HCT116 (cell line): ENCODE measurements at regions not wholly inside any gene's neighbourhood (a gene's known extent, or its start where the extent isn't known, plus 50 kb on each side); places are given as distances from the start of the nearest gene placed in this dataset.

Experiments
- ATAC-seq: fragments of 200-7000 bp; cut with Tn5 transposase; 2 replicates; pipeline ENCODE4 v1.9.1; 2020; ENCODE audit warnings: mild to moderate bottlenecking, moderate library complexity
- BruUV-seq: library from RNA; stranded (reverse); fragments of 400-500 nt; replicated peaks from 2 replicates; lab custom pipeline; 2021; lab: Mats Ljungman, UMichigan
- CTCF ChIA-PET: fragments of 300-600 bp; sonication (Branson Sonifier 250); formaldehyde crosslinking; loops from one replicate; lab custom pipeline; 2021; ENCODE audit warnings: antibody characterized with exemption; lab: Charles Lee
- POLR2A ChIA-PET: fragments of 300-600, 350-600 bp; sonication (Branson Sonifier 250); formaldehyde crosslinking; loops from one replicate; lab custom pipeline; 2021; ENCODE audit warnings: antibody characterized with exemption; lab: Charles Lee
- RAD21 ChIA-PET, 2 experiments: fragments of 300-600 bp; sonication (Branson Sonifier 250); formaldehyde crosslinking; loops; one replicate each; lab custom pipeline; 2023; ENCODE audit warnings: low total read pairs in 2 of 2; ENCODE audit not compliant: uncharacterized antibody in 2 of 2, unreplicated experiment in 2 of 2, low non-redundant PET in 1 of 2; lab: Charles Lee
- DNase-seq: peaks from one replicate; pipeline ENCODE4 v3.0.0-alpha.2; 2010; ENCODE audit warnings: low read depth, low spot score
- H2AFZ ChIP-seq: fragments of 200-600 bp; shearing (Covaris generic), sonication (generic); 2 replicates; pipeline ENCODE4 v1.6.1; 2017; ENCODE audit warnings: low read depth, mixed run types, mixed read lengths, antibody characterized with exemption, low read length; ENCODE audit not compliant: poor library complexity, severe bottlenecking
- H3K27ac ChIP-seq: 2 replicates; pipeline ENCODE4 v1.5.1; 2012; ENCODE audit warnings: low read depth, low read length
- H3K27me3 ChIP-seq: fragments of 200-600 bp; sonication (generic); 2 replicates; pipeline ENCODE4 v1.6.1; 2016; ENCODE audit warnings: mixed run types, low read length, mixed read lengths; ENCODE audit not compliant: insufficient read depth
- H3K36me3 ChIP-seq, 2 experiments: fragments of 200-500 bp in 1 of 2; fragments of 200-600 bp in 1 of 2; sonication (Bioruptor generic) in 1 of 2; sonication (generic) in 1 of 2; 2 replicates each; pipeline versions ENCODE4 v1.5.1 to v1.6.1; 2014 to 2016; ENCODE audit warnings: low read length in 2 of 2, inconsistent platforms in 1 of 2, mixed read lengths in 1 of 2, mixed run types in 1 of 2; ENCODE audit not compliant: insufficient read depth in 2 of 2, control insufficient read depth in 1 of 2
- H3K4me1 ChIP-seq, 2 experiments: fragments of 200-600 bp in 1 of 2; sonication (generic) in 1 of 2; 2 replicates each; pipeline versions ENCODE4 v1.5.1 to v1.6.1; 2012 to 2017; ENCODE audit warnings: low read length in 2 of 2, inconsistent platforms in 1 of 2, mild to moderate bottlenecking in 1 of 2, mixed read lengths in 1 of 2, mixed run types in 1 of 2, moderate library complexity in 1 of 2; ENCODE audit not compliant: insufficient read depth in 2 of 2, control insufficient read depth in 1 of 2
- H3K4me2 ChIP-seq: fragments of 200-600 bp; sonication (generic); 2 replicates; pipeline ENCODE4 v1.6.1; 2017; ENCODE audit warnings: mixed run types, low read length, mixed read lengths
- H3K4me3 ChIP-seq, 2 experiments: fragments of 200-600 bp in 1 of 2; sonication (generic) in 1 of 2; replicated peaks in 1 of 2; 2 replicates each; pipeline ENCODE4 v1.5.1; 2011 to 2016; ENCODE audit warnings: low read length in 2 of 2, control low read depth in 1 of 2, low read depth in 1 of 2, mild to moderate bottlenecking in 1 of 2, mixed read lengths in 1 of 2, mixed run types in 1 of 2
- H3K79me2 ChIP-seq: fragments of 200-600 bp; sonication (generic); 2 replicates; pipeline ENCODE4 v1.6.1; 2017; ENCODE audit warnings: mild to moderate bottlenecking, mixed run types, low read length, moderate library complexity, mixed read lengths; ENCODE audit not compliant: insufficient read depth
- H3K9ac ChIP-seq: fragments of 200-600 bp; sonication (generic); 2 replicates; pipeline ENCODE4 v1.6.1; 2016; ENCODE audit warnings: low read length, mixed read lengths
- H3K9me2 ChIP-seq: fragments of 200-600 bp; sonication (generic), shearing (Covaris generic); 2 replicates; pipeline ENCODE4 v1.6.1; 2017; ENCODE audit warnings: mixed run types, mild to moderate bottlenecking, moderate library complexity; ENCODE audit not compliant: insufficient read depth
- H3K9me3 ChIP-seq, 2 experiments: fragments of 200-500 bp in 1 of 2; fragments of 200-600 bp in 1 of 2; sonication (Bioruptor generic) in 1 of 2; sonication (generic) in 1 of 2; 2 replicates each; pipeline ENCODE4 v1.6.1; 2014 to 2017; ENCODE audit warnings: low read length in 2 of 2, mixed read lengths in 2 of 2, inconsistent platforms in 1 of 2, low read depth in 1 of 2, mild to moderate bottlenecking in 1 of 2, mixed run types in 1 of 2, moderate library complexity in 1 of 2; ENCODE audit not compliant: control insufficient read depth in 1 of 2, insufficient read depth in 1 of 2
- H4K20me1 ChIP-seq: fragments of 200-600 bp; sonication (generic), shearing (Covaris generic); 2 replicates; pipeline ENCODE4 v1.6.1; 2017; ENCODE audit warnings: mixed run types, mild to moderate bottlenecking, moderate library complexity; ENCODE audit not compliant: insufficient read depth
- ATF3 ChIP-seq: IDR thresholded peaks from 2 replicates; pipeline ENCODE4 v1.6.1; 2012
- CEBPB ChIP-seq: IDR thresholded peaks from 2 replicates; pipeline ENCODE4 v1.6.1; 2012; ENCODE audit warnings: low read depth
- EGR1 ChIP-seq: IDR thresholded peaks from 2 replicates; pipeline ENCODE4 v1.6.1; 2012; ENCODE audit warnings: low read depth
- ELF1 ChIP-seq: IDR thresholded peaks from 2 replicates; pipeline ENCODE4 v1.6.1; 2012; ENCODE audit warnings: low read depth, borderline replicate concordance
- EZH2 ChIP-seq: fragments of 200-600 bp; sonication (generic); IDR thresholded peaks from 2 replicates; pipeline ENCODE4 v1.6.1; 2017; ENCODE audit warnings: antibody characterized with exemption, mixed run types
- POLR2A ChIP-seq: IDR thresholded peaks from 2 replicates; pipeline ENCODE4 v1.7.0; 2011; ENCODE audit warnings: borderline replicate concordance; ENCODE audit not compliant: insufficient read depth, insufficient read length; ENCODE audit errors: extremely low read depth
- POLR2AphosphoS5 ChIP-seq: IDR thresholded peaks from 2 replicates; pipeline ENCODE4 v1.6.1; 2011; ENCODE audit warnings: mild to moderate bottlenecking, low read depth, low read length, moderate library complexity
- RAD21 ChIP-seq: IDR thresholded peaks from 2 replicates; pipeline ENCODE4 v1.6.1; 2012; ENCODE audit warnings: low read depth, mild to moderate bottlenecking
- REST ChIP-seq: IDR thresholded peaks from 2 replicates; pipeline ENCODE4 v1.6.1; 2012; ENCODE audit warnings: low read depth
- SIN3A ChIP-seq: IDR thresholded peaks from 2 replicates; pipeline ENCODE4 v1.6.1; 2012; ENCODE audit warnings: low read depth
- SP1 ChIP-seq: IDR thresholded peaks from 2 replicates; pipeline ENCODE4 v1.6.1; 2012; ENCODE audit warnings: low read depth
- TCF7L2 ChIP-seq: IDR thresholded peaks from 2 replicates; pipeline ENCODE4 v1.7.0; 2011; ENCODE audit warnings: borderline replicate concordance, inconsistent platforms; ENCODE audit not compliant: insufficient read depth, insufficient read length; ENCODE audit errors: extremely low read depth
- ZFX ChIP-seq: fragments of 450-650 bp; IDR thresholded peaks from 2 replicates; pipeline ENCODE4 v1.6.1; 2017
- ZNF274 ChIP-seq: fragments of 200-500 bp; sonication (Bioruptor generic); IDR thresholded peaks from 2 replicates; pipeline ENCODE4 v1.6.1; 2014; ENCODE audit warnings: mild to moderate bottlenecking, low read depth, low read length, inconsistent platforms
- intact Hi-C: fragments of 100-400 bp; cut with micrococcal nuclease; formaldehyde crosslinking; loops from 2 replicates; pipeline ENCODE4 v1.10.0; 2022
- TF ChIP-seq, protein P1 (sequence below), 3 experiments: fragments of 200-600 bp in 1 of 3; sonication (generic) in 1 of 3; IDR thresholded peaks in 2 of 3; conservative IDR thresholded peaks in 1 of 3; 2 replicates each; pipeline ENCODE4 v1.5.1; 2012 to 2017; ENCODE audit warnings: low read depth in 2 of 3, low read length in 2 of 3, antibody characterized with exemption in 1 of 3, borderline replicate concordance in 1 of 3, control low read depth in 1 of 3, mild to moderate bottlenecking in 1 of 3, mixed read lengths in 1 of 3, mixed run types in 1 of 3, moderate library complexity in 1 of 3; ENCODE audit not compliant: insufficient read depth in 1 of 3

- ChIA-PET POLR2A (no interaction called here), CTCF (no interaction called here)
- ATAC-seq, result no peak
These were observed 127.2 kb downstream of the PAX1 start for GRCh38 chr20:21832442-21833385.

GRCh38 chr20:21826976-21827375, 121.5 kb downstream of the PAX1 start:
- Histone ChIP-seq H3K27me3 (no peaks in the 10 kb centered on the region), H2AFZ (no peak overlapping the region), H3K27ac (no peak overlapping the region), H4K20me1 (no peaks in the 10 kb centered on the region), H3K9me2 (no peaks in the 10 kb centered on the region), H3K36me3 (no peaks in the 10 kb centered on the region), H3K4me1 (no peaks in the 10 kb centered on the region), H3K9me3 (peaks cover 0 to 6% of the 10 kb centered on the region in 2 experiments; a peak in 1 of 4 replicates), H3K9ac (no peak overlapping the region), H3K79me2 (no peaks in the 10 kb centered on the region), H3K4me2 (no peak overlapping the region), H3K4me3 (no peak overlapping the region)
- POLR2A ChIA-PET, result no interaction called here
- RAD21 ChIA-PET, result no interaction called here
- intact Hi-C loops, result no loop called here
- BruUV-seq, result no TSS peak
- CTCF ChIA-PET, result no interaction called here
- ATAC-seq, result no peak
- no peak for DNase-seq
- TF ChIP-seq POLR2A (no peak), ZNF274 (no peak), REST (no peak), EZH2 (no peak), ELF1 (no peak), SP1 (no peak), SIN3A (no peak), RAD21 (no peak), ZFX (no peak)
- TF ChIP-seq, protein P1, sequence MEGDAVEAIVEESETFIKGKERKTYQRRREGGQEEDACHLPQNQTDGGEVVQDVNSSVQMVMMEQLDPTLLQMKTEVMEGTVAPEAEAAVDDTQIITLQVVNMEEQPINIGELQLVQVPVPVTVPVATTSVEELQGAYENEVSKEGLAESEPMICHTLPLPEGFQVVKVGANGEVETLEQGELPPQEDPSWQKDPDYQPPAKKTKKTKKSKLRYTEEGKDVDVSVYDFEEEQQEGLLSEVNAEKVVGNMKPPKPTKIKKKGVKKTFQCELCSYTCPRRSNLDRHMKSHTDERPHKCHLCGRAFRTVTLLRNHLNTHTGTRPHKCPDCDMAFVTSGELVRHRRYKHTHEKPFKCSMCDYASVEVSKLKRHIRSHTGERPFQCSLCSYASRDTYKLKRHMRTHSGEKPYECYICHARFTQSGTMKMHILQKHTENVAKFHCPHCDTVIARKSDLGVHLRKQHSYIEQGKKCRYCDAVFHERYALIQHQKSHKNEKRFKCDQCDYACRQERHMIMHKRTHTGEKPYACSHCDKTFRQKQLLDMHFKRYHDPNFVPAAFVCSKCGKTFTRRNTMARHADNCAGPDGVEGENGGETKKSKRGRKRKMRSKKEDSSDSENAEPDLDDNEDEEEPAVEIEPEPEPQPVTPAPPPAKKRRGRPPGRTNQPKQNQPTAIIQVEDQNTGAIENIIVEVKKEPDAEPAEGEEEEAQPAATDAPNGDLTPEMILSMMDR (IDR thresholded peaks at IDR 0.05 in 2 of 3, conservative IDR thresholded peaks at IDR 0.05 in 1 of 3; ENCODE audit: borderline replicate concordance in 1 of 3, insufficient read depth in 1 of 3, low read depth in 2 of 3, low read length in 2 of 3), result no peak

More at GRCh38 chr20:21832442-21833385, 127.2 kb downstream of the PAX1 start:
- intact Hi-C loops, result no loop called here
- H3K9me3 ChIP-seq, result peaks cover 0 to 14% of the 10 kb centered on the region in 2 experiments; a peak in 1 of 4 replicates
- no peak overlapping the region for H3K9ac ChIP-seq
- H3K79me2 ChIP-seq, result no peaks in the 10 kb centered on the region
- H3K27me3 ChIP-seq, result no peaks in the 10 kb centered on the region
- H2AFZ ChIP-seq, result no peak overlapping the region
- H4K20me1 ChIP-seq, result no peaks in the 10 kb centered on the region
- no peaks in the 10 kb centered on the region for H3K9me2 ChIP-seq
- H3K4me2 ChIP-seq, result no peak overlapping the region
- DNase-seq, result no peak
- no TSS peak for BruUV-seq
- H3K4me1 ChIP-seq, result no peaks in the 10 kb centered on the region
- no peak overlapping the region for H3K27ac ChIP-seq
- no peak overlapping the region for H3K4me3 ChIP-seq
- RAD21 ChIA-PET, result no interaction called here
- TF ChIP-seq ZFX, result no peak
- no peak for TF ChIP-seq ZNF274
- TF ChIP-seq ATF3, result no peak
- TF ChIP-seq POLR2AphosphoS5, result no peak
- no peak for TF ChIP-seq CEBPB
- no peak for TF ChIP-seq TCF7L2
- TF ChIP-seq EGR1, result no peak
- no peaks in the 10 kb centered on the region for H3K36me3 ChIP-seq
